Neural cell (in vitro differentiated cells): ENCODE measurements at regions not wholly inside any gene's neighbourhood (a gene's known extent, or its start where the extent isn't known, plus 50 kb on each side); places are given as distances from the start of the nearest gene placed in this dataset.

ENCODE experiments used
- H2AFZ ChIP-seq: fragments of 200-600, 300-800 bp; sonication (generic), shearing (Covaris generic); 2 replicates; pipeline ENCODE4 v1.6.0; 2014; ENCODE audit warnings: low read depth, mild to moderate bottlenecking, antibody characterized with exemption, low read length, moderate library complexity
- H3F3A ChIP-seq: fragments of 200-600 bp; shearing (Covaris generic); 2 replicates; pipeline ENCODE4 v1.6.1; 2016; ENCODE audit warnings: mild to moderate bottlenecking, moderate library complexity, mixed read lengths, antibody characterized with exemption, low read length; ENCODE audit not compliant: insufficient read depth, poor library complexity, severe bottlenecking
- H3K27ac ChIP-seq: fragments of 200-600, 300-800 bp; sonication (generic), shearing (Covaris generic); 2 replicates; pipeline ENCODE4 v1.5.1; 2014; ENCODE audit warnings: mild to moderate bottlenecking, low read length, moderate library complexity
- H3K27me3 ChIP-seq: fragments of 300-800, 200-600 bp; sonication (generic), shearing (Covaris generic); 2 replicates; pipeline ENCODE4 v1.6.0; 2014; ENCODE audit warnings: mild to moderate bottlenecking, low read depth, low read length, moderate library complexity; ENCODE audit not compliant: insufficient read depth
- H3K36me3 ChIP-seq: fragments of 300-800, 200-600 bp; sonication (generic), shearing (Covaris generic); 2 replicates; pipeline ENCODE4 v1.5.1; 2014; ENCODE audit warnings: mild to moderate bottlenecking, antibody characterized with exemption, low read length, moderate library complexity; ENCODE audit not compliant: insufficient read depth
- H3K4me2 ChIP-seq: fragments of 300-800, 200-600 bp; sonication (generic), shearing (Covaris generic); 2 replicates; pipeline ENCODE4 v1.6.0; 2014; ENCODE audit warnings: mild to moderate bottlenecking, low read length
- H3K4me3 ChIP-seq: fragments of 300-800, 200-600 bp; sonication (generic), shearing (Covaris generic); 2 replicates; pipeline ENCODE4 v1.5.1; 2014; ENCODE audit warnings: mild to moderate bottlenecking, low read length, moderate library complexity
- H3K79me2 ChIP-seq: fragments of 200-600 bp; shearing (Covaris generic); replicated peaks from 2 replicates; pipeline ENCODE4 v1.6.0; 2014; ENCODE audit warnings: mild to moderate bottlenecking, low read length, moderate library complexity; ENCODE audit not compliant: insufficient read depth
- H3K9ac ChIP-seq: fragments of 300-800, 200-600 bp; sonication (generic), shearing (Covaris generic); 2 replicates; pipeline ENCODE4 v1.6.1; 2016; ENCODE audit warnings: mild to moderate bottlenecking, low read length, mixed read lengths
- H3K9me2 ChIP-seq: fragments of 200-600 bp; shearing (Covaris generic); 2 replicates; pipeline ENCODE4 v1.6.1; 2016; ENCODE audit warnings: mild to moderate bottlenecking, low read length, mixed read lengths; ENCODE audit not compliant: insufficient read depth
- H3K9me3 ChIP-seq: fragments of 200-600, 300-800 bp; sonication (generic), shearing (Covaris generic); 2 replicates; pipeline ENCODE4 v1.6.1; 2016; ENCODE audit warnings: mild to moderate bottlenecking, mixed run types, low read length, moderate library complexity, mixed read lengths
- H4K20me1 ChIP-seq: fragments of 200-600 bp; shearing (Covaris generic); 2 replicates; pipeline ENCODE4 v1.6.1; 2016; ENCODE audit warnings: mild to moderate bottlenecking, mixed run types; ENCODE audit not compliant: insufficient read depth
- CTCF ChIP-seq: fragments of 450-650 bp; IDR thresholded peaks from 2 replicates; pipeline ENCODE4 v1.5.1; 2014; ENCODE audit warnings: antibody characterized with exemption, mild to moderate bottlenecking, moderate library complexity; ENCODE audit not compliant: poor library complexity, severe bottlenecking
- EP300 ChIP-seq: fragments of 450-650 bp; conservative IDR thresholded peaks from 2 replicates; pipeline ENCODE4 v1.6.1; 2014; ENCODE audit warnings: antibody characterized with exemption, mild to moderate bottlenecking, moderate library complexity; ENCODE audit not compliant: poor library complexity, severe bottlenecking
- EZH2 ChIP-seq: fragments of 200-600, 300-800 bp; shearing (Covaris generic), sonication (generic); IDR thresholded peaks from 2 replicates; pipeline ENCODE4 v1.6.1; 2014; ENCODE audit warnings: antibody characterized with exemption, low read length, borderline replicate concordance, mild to moderate bottlenecking; ENCODE audit not compliant: insufficient read depth, poor library complexity, severe bottlenecking
- MXI1 ChIP-seq: fragments of 450-650 bp; conservative IDR thresholded peaks from 2 replicates; pipeline ENCODE4 v1.6.1; 2014; ENCODE audit warnings: antibody characterized with exemption, mild to moderate bottlenecking; ENCODE audit not compliant: poor library complexity, severe bottlenecking
- POLR2AphosphoS5 ChIP-seq: IDR thresholded peaks from 2 replicates; pipeline ENCODE4 v1.6.1; 2012
- RAD21 ChIP-seq: fragments of 450-650 bp; conservative IDR thresholded peaks from 2 replicates; pipeline ENCODE4 v1.6.1; 2014; ENCODE audit warnings: antibody characterized with exemption, mild to moderate bottlenecking, moderate library complexity
- REST ChIP-seq: IDR thresholded peaks from 2 replicates; pipeline ENCODE4 v1.6.1; 2012; ENCODE audit warnings: borderline replicate concordance
- SMC3 ChIP-seq: fragments of 450-650 bp; conservative IDR thresholded peaks from 2 replicates; pipeline ENCODE4 v1.6.1; 2014; ENCODE audit warnings: antibody characterized with exemption, mild to moderate bottlenecking, moderate library complexity; ENCODE audit not compliant: poor library complexity
- TAF1 ChIP-seq: IDR thresholded peaks from 2 replicates; pipeline ENCODE4 v1.6.1; 2012; ENCODE audit warnings: low read depth

GRCh38 chr2:128996078-128996477 lies 677.4 kb upstream of the HS6ST1 start:
- H3K27ac ChIP-seq: no peak overlapping the region
- H3K9me2 ChIP-seq: no peaks in the 10 kb centered on the region
- TF ChIP-seq REST (no peak), EP300 (no peak), MXI1 (no peak), TAF1 (no peak), SMC3 (no peak), EZH2 (no peak), RAD21 (no peak), POLR2AphosphoS5 (no peak), CTCF (no peak)
- no peaks in the 10 kb centered on the region for H3K79me2 ChIP-seq
- no peaks in the 10 kb centered on the region for H4K20me1 ChIP-seq
- no peak overlapping the region for H3K4me3 ChIP-seq
- no peak overlapping the region for H2AFZ ChIP-seq
- no peaks in the 10 kb centered on the region for H3K36me3 ChIP-seq
- no peaks in the 10 kb centered on the region for H3K27me3 ChIP-seq
- no peak overlapping the region for H3K9ac ChIP-seq
- H3K4me2 ChIP-seq: no peak overlapping the region
- H3K9me3 ChIP-seq: no peaks in the 10 kb centered on the region
- H3F3A ChIP-seq: no peaks in the 10 kb centered on the region

- H3K79me2 ChIP-seq: no peaks in the 10 kb centered on the region
Measured at GRCh38 chr2:128997166-128997866, 678.6 kb upstream of the HS6ST1 start.

More at GRCh38 chr2:128997166-128997866, 678.6 kb upstream of the HS6ST1 start:
- Histone ChIP-seq H3K9me2 (no peaks in the 10 kb centered on the region), H3K27ac (no peak overlapping the region), H4K20me1 (no peaks in the 10 kb centered on the region), H3K9ac (no peak overlapping the region), H3K27me3 (no peaks in the 10 kb centered on the region), H2AFZ (no peak overlapping the region), H3K9me3 (peaks cover 4% of the 10 kb centered on the region), H3F3A (no peaks in the 10 kb centered on the region), H3K36me3 (no peaks in the 10 kb centered on the region), H3K4me2 (no peak overlapping the region), H3K4me3 (no peak overlapping the region)
- no peak for TF ChIP-seq RAD21
- no peak for TF ChIP-seq TAF1
- TF ChIP-seq MXI1: no peak
- TF ChIP-seq SMC3: no peak
- TF ChIP-seq CTCF: no peak
- TF ChIP-seq EZH2: no peak
- no peak for TF ChIP-seq REST
- TF ChIP-seq EP300: no peak
- TF ChIP-seq POLR2AphosphoS5: no peak
